DND-41 (cell line): ENCODE measurements at regions not wholly inside any gene's neighbourhood (a gene's known extent, or its start where the extent isn't known, plus 50 kb on each side); places are given as distances from the start of the nearest gene placed in this dataset.
"Not testable (repeated sequence)": the region's sequence is repeated elsewhere in the genome, so short reads cannot be mapped to it uniquely, and the experiment has no call there.

Source experiments
- CTCF ChIP-seq: IDR thresholded peaks from 2 replicates; pipeline ENCODE4 v1.5.1; 2012; ENCODE audit warnings: borderline replicate concordance, low read length, moderate library complexity, mild to moderate bottlenecking; ENCODE audit not compliant: poor library complexity, severe bottlenecking; ENCODE audit errors: extremely low read depth
- EZH2 ChIP-seq: IDR thresholded peaks from 3 replicates; pipeline ENCODE4 v1.6.1; 2012; ENCODE audit warnings: borderline replicate concordance, low read depth, mild to moderate bottlenecking, moderate library complexity, low read length, inconsistent platforms; ENCODE audit not compliant: severe bottlenecking

DNA sequence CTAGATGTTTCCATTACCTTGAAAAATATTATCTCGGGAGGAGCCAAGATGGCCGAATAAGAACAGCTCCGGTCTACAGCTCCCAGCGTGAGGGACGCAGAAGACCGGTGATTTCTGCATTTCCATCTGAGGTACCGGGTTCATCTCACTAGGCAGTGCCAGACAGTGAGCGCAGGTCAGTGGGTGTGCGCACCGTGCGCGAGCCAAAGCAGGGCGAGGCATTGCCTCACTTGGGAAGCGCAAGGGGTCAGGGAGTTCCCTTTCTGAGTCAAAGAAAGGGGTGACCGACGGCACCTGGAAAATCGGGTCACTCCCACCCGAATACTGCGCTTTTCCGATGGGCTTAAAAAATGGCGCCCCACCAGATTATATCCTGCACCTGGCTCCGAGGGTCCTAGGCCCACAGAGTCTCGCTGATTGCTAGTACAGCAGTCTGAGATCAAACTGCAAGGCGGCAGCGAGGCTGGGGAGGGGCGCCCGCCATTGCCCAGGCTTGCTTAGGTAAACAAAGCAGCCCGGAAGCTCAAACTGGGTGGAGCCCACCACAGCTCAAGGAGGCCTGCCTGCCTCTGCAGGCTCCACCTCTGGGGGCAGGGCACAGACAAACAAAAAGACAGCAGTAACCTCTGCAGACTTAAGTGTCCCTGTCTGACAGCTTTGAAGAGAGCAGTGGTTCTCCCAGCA, 367.8 kb downstream of the NR2F1-AS1 start:
- TF ChIP-seq CTCF, EZH2: not testable (repeated sequence)
